ENCODE measurements at regions not wholly inside any gene's neighbourhood (a gene's known extent, or its start where the extent isn't known, plus 50 kb on each side); places are given as distances from the start of the nearest gene placed in this dataset.

- H3K4me3 Mint-ChIP-seq (ENCODE audit: unreplicated experiment), result no peak overlapping the region
- TF ChIP-seq CTCF (IDR thresholded peaks at IDR 0.05), result no peak
- no peak overlapping the region for H3K27ac Mint-ChIP-seq (ENCODE audit: unreplicated experiment)
- no peaks in the 10 kb centered on the region for H3K4me1 Mint-ChIP-seq (ENCODE audit: low read depth)
- peaks cover 10% of the 10 kb centered on the region for H3K9me3 Mint-ChIP-seq (ENCODE audit: low read depth)
- no peaks in the 10 kb centered on the region for H3K36me3 Mint-ChIP-seq (ENCODE audit: low read depth)
- DNase-seq (ENCODE audit: low spot score), result no peak
- H3K27me3 Mint-ChIP-seq (ENCODE audit: low read depth), result peaks cover 33% of the 10 kb centered on the region
Observed at GRCh38 chr7:45495618-45496017, 78.5 kb upstream of the ADCY1 start.

GRCh38 chr7:45500257-45500656 is 73.9 kb upstream of the ADCY1 start:
- no peak for DNase-seq (ENCODE audit: low spot score)
- no peaks in the 10 kb centered on the region for H3K36me3 Mint-ChIP-seq (ENCODE audit: low read depth)
- no peaks in the 10 kb centered on the region for H3K4me1 Mint-ChIP-seq (ENCODE audit: low read depth)
- TF ChIP-seq CTCF (IDR thresholded peaks at IDR 0.05), result no peak
- no peak overlapping the region for H3K4me3 Mint-ChIP-seq (ENCODE audit: unreplicated experiment)
- H3K9me3 Mint-ChIP-seq (ENCODE audit: low read depth), result peaks cover 11% of the 10 kb centered on the region
- H3K27ac Mint-ChIP-seq (ENCODE audit: unreplicated experiment), result no peak overlapping the region
- H3K27me3 Mint-ChIP-seq (ENCODE audit: low read depth), result peaks cover 24% of the 10 kb centered on the region

GRCh38 chr7:45501791-45502190 is 72.4 kb upstream of the ADCY1 start:
- H3K4me1 Mint-ChIP-seq (ENCODE audit: low read depth), result no peaks in the 10 kb centered on the region
- H3K36me3 Mint-ChIP-seq (ENCODE audit: low read depth), result no peaks in the 10 kb centered on the region
- no peak overlapping the region for H3K4me3 Mint-ChIP-seq (ENCODE audit: unreplicated experiment)
- H3K27me3 Mint-ChIP-seq (ENCODE audit: low read depth), result peaks cover 21% of the 10 kb centered on the region
- H3K9me3 Mint-ChIP-seq (ENCODE audit: low read depth), result peaks cover 23% of the 10 kb centered on the region
- TF ChIP-seq CTCF (IDR thresholded peaks at IDR 0.05), result no peak
- H3K27ac Mint-ChIP-seq (ENCODE audit: unreplicated experiment), result no peak overlapping the region
- no peak for DNase-seq (ENCODE audit: low spot score)

GRCh38 chr7:45506059-45506458 is 68.1 kb upstream of the ADCY1 start:
- H3K27ac Mint-ChIP-seq (ENCODE audit: unreplicated experiment), result no peak overlapping the region

GRCh38 chr7:45509222-45509621 is 64.9 kb upstream of the ADCY1 start:
- Mint-ChIP-seq H3K36me3 (ENCODE audit: low read depth) (no peaks in the 10 kb centered on the region), H3K27ac (ENCODE audit: unreplicated experiment) (no peak overlapping the region), H3K4me3 (ENCODE audit: unreplicated experiment) (no peak overlapping the region), H3K27me3 (ENCODE audit: low read depth) (no peaks in the 10 kb centered on the region), H3K9me3 (ENCODE audit: low read depth) (peaks cover 36% of the 10 kb centered on the region), H3K4me1 (ENCODE audit: low read depth) (no peaks in the 10 kb centered on the region)
- no peak for TF ChIP-seq CTCF (IDR thresholded peaks at IDR 0.05)
- DNase-seq (ENCODE audit: low spot score), result no peak

More at GRCh38 chr7:45506059-45506458, 68.1 kb upstream of the ADCY1 start:
- DNase-seq (ENCODE audit: low spot score), result no peak
- no peaks in the 10 kb centered on the region for H3K36me3 Mint-ChIP-seq (ENCODE audit: low read depth)
- H3K9me3 Mint-ChIP-seq (ENCODE audit: low read depth), result peaks cover 37% of the 10 kb centered on the region
- TF ChIP-seq CTCF (IDR thresholded peaks at IDR 0.05), result no peak
- no peaks in the 10 kb centered on the region for H3K4me1 Mint-ChIP-seq (ENCODE audit: low read depth)
- no peak overlapping the region for H3K4me3 Mint-ChIP-seq (ENCODE audit: unreplicated experiment)
- H3K27me3 Mint-ChIP-seq (ENCODE audit: low read depth), result peaks cover 2% of the 10 kb centered on the region

Measured in chondrocyte (in vitro differentiated cells).